Lower leg skin (tissue), 4 donors: ENCODE measurements at regions not wholly inside any gene's neighbourhood (a gene's known extent, or its start where the extent isn't known, plus 50 kb on each side); places are given as distances from the start of the nearest gene placed in this dataset.

Experiments
- DNase-seq, 2 donors: peaks; one replicate each; pipeline ENCODE4 v3.0.0-alpha.2; 2019; ENCODE audit warnings: low spot score in 2 of 2
- H3K4me3 ChIP-seq: fragments of 200-600 bp; sonication (generic); 2 replicates; pipeline ENCODE4 v1.5.1; 2017; ENCODE audit warnings: mild to moderate bottlenecking, low read depth; ENCODE audit not compliant: poor library complexity, severe bottlenecking
- CTCF ChIP-seq, 3 donors: fragments of 450-650 bp; IDR thresholded peaks; one replicate each; pipeline ENCODE4 v1.5.1; 2016; ENCODE audit warnings: antibody characterized with exemption in 3 of 3, mild to moderate bottlenecking in 3 of 3, moderate library complexity in 2 of 3
- POLR2A ChIP-seq, 2 donors: fragments of 450-650 bp; IDR thresholded peaks; one replicate each; pipeline ENCODE4 v1.6.1; 2016 to 2017; ENCODE audit warnings: antibody characterized with exemption in 2 of 2, mild to moderate bottlenecking in 1 of 2, moderate library complexity in 1 of 2
- WGBS, 2 donors: methylation state at CpG; one replicate each; pipeline ENCODE4 v1.1.5; 2018; 5-methylcytosine and 5-hydroxymethylcytosine counted together
- intact Hi-C: fragments of 100-400 bp; cut with DNase I; formaldehyde crosslinking; loops from one replicate; pipeline ENCODE4 v1.15.0; 2023; ENCODE audit warnings: low total_unique reads

- no peak for TF ChIP-seq CTCF (IDR thresholded peaks at IDR 0.05)
- TF ChIP-seq POLR2A (IDR thresholded peaks at IDR 0.05) = no peak
- H3K4me3 ChIP-seq = no peak overlapping the region
- WGBS, 2 donors = 89 to 91% methylated on average over 1 of the region's 1 CpG
- DNase-seq = no peak
- intact Hi-C loops = no loop called here
These were observed 801.7 kb downstream of the NTRK3 start for GRCh38 chr15:87454860-87455259.

GRCh38 chr15:87450314-87450713 is 806.2 kb downstream of the NTRK3 start:
- no peak for TF ChIP-seq POLR2A (IDR thresholded peaks at IDR 0.05)
- no peak for DNase-seq
- 23 to 33% methylated on average over 1 of the region's 1 CpG for WGBS, 2 donors
- no peak overlapping the region for H3K4me3 ChIP-seq
- intact Hi-C loops = no loop called here

GRCh38 chr15:87439090-87439489 is 817.4 kb downstream of the NTRK3 start:
- TF ChIP-seq CTCF (IDR thresholded peaks at IDR 0.05) (no peak), POLR2A (IDR thresholded peaks at IDR 0.05) (no peak)

GRCh38 chr15:87433871-87434270 is 822.7 kb downstream of the NTRK3 start:
- DNase-seq = no peak
- TF ChIP-seq POLR2A (IDR thresholded peaks at IDR 0.05) (no peak), CTCF (IDR thresholded peaks at IDR 0.05) (no peak)
- intact Hi-C loops = no loop called here

More at GRCh38 chr15:87439090-87439489, 817.4 kb downstream of the NTRK3 start:
- DNase-seq = no peak
- WGBS, 2 donors = 60 to 66% methylated on average over 2 of the region's 2 CpGs
- no peak overlapping the region for H3K4me3 ChIP-seq
- intact Hi-C loops = no loop called here

GRCh38 chr15:87429754-87430153 is 826.8 kb downstream of the NTRK3 start:
- DNase-seq = no peak
- no peak overlapping the region for H3K4me3 ChIP-seq
- intact Hi-C loops = no loop called here
- no peak for TF ChIP-seq CTCF (IDR thresholded peaks at IDR 0.05)
- TF ChIP-seq POLR2A (IDR thresholded peaks at IDR 0.05) = no peak
- WGBS, 2 donors = 50 to 67% methylated on average over 1 of the region's 1 CpG

More at GRCh38 chr15:87433871-87434270, 822.7 kb downstream of the NTRK3 start:
- H3K4me3 ChIP-seq = no peak overlapping the region
- WGBS, 2 donors = 64 to 73% methylated on average over 1 of the region's 1 CpG

GRCh38 chr15:87420017-87420416 is 836.5 kb downstream of the NTRK3 start:
- TF ChIP-seq CTCF (IDR thresholded peaks at IDR 0.05) = no peak
- no peak for TF ChIP-seq POLR2A (IDR thresholded peaks at IDR 0.05)
- no peak overlapping the region for H3K4me3 ChIP-seq
- WGBS, 2 donors = 37 to 42% methylated on average over 2 of the region's 2 CpGs
- intact Hi-C loops = no loop called here
- DNase-seq = no peak
